ENCODE measurements at regions not wholly inside any gene's neighbourhood (a gene's known extent, or its start where the extent isn't known, plus 50 kb on each side); places are given as distances from the start of the nearest gene placed in this dataset.

- no peaks in the 10 kb centered on the region for H3K27me3 Mint-ChIP-seq
- 33% methylated on average over 1 of the region's 2 CpGs for WGBS (ENCODE audit: insufficient coverage)
Measured at GRCh38 chr7:34364130-34364529, 293.9 kb upstream of the NPSR1 start.

GRCh38 chr7:34365011-34365410, 293.0 kb upstream of the NPSR1 start:
- no CpG with 5 or more reads among the region's 1 CpG for WGBS (ENCODE audit: insufficient coverage)
- no peak overlapping the region for H3K27ac ChIP-seq (ENCODE audit: low read length)
- H3K4me3 Mint-ChIP-seq = no peak overlapping the region
- no peaks in the 10 kb centered on the region for H3K27me3 Mint-ChIP-seq
- no peak overlapping the region for H3K27ac Mint-ChIP-seq
- H3K36me3 ChIP-seq (ENCODE audit: control insufficient read depth in 2 of 2, extremely low read depth in 1 of 2, insufficient read depth in 1 of 2, low read length in 1 of 2) = no peaks in the 10 kb centered on the region
- H3K4me1 ChIP-seq (ENCODE audit: control insufficient read depth in 1 of 2, extremely low read depth in 1 of 2, insufficient read depth in 2 of 2, low read length in 2 of 2) = no peaks in the 10 kb centered on the region
- H3K4me3 ChIP-seq (ENCODE audit: control insufficient read depth in 1 of 2, extremely low read depth in 1 of 2, low read length in 1 of 2) = no peak overlapping the region
- no peak for ATAC-seq (replicated peaks in 1 of 4)
- H3K9me3 ChIP-seq = no peaks in the 10 kb centered on the region
- no peak for DNase-seq
- no peaks in the 10 kb centered on the region for H3K27me3 ChIP-seq (replicated peaks in 1 of 2; ENCODE audit: control insufficient read depth in 2 of 2, extremely low read depth in 1 of 2, insufficient read depth in 2 of 2, low read length in 1 of 2)
- H3K9me3 Mint-ChIP-seq = peaks cover 0 to 13% (median 0%) of the 10 kb centered on the region in 3 donors
- POLR2A ChIA-PET = no interaction called here
- H3K4me1 Mint-ChIP-seq = no peaks in the 10 kb centered on the region
- H3K36me3 Mint-ChIP-seq = no peaks in the 10 kb centered on the region
- CTCF ChIA-PET = no interaction called here

More at GRCh38 chr7:34364130-34364529, 293.9 kb upstream of the NPSR1 start:
- Mint-ChIP-seq H3K4me3 (no peak overlapping the region), H3K27ac (no peak overlapping the region), H3K9me3 (peaks cover 0 to 5% (median 0%) of the 10 kb centered on the region in 3 donors), H3K4me1 (no peaks in the 10 kb centered on the region), H3K36me3 (no peaks in the 10 kb centered on the region)
- no peaks in the 10 kb centered on the region for H3K27me3 ChIP-seq (replicated peaks in 1 of 2; ENCODE audit: control insufficient read depth in 2 of 2, extremely low read depth in 1 of 2, insufficient read depth in 2 of 2, low read length in 1 of 2)
- H3K36me3 ChIP-seq (ENCODE audit: control insufficient read depth in 2 of 2, extremely low read depth in 1 of 2, insufficient read depth in 1 of 2, low read length in 1 of 2) = no peaks in the 10 kb centered on the region
- no peak for ATAC-seq (replicated peaks in 1 of 4)
- no peak overlapping the region for H3K4me3 ChIP-seq (ENCODE audit: control insufficient read depth in 1 of 2, extremely low read depth in 1 of 2, low read length in 1 of 2)
- no peaks in the 10 kb centered on the region for H3K4me1 ChIP-seq (ENCODE audit: control insufficient read depth in 1 of 2, extremely low read depth in 1 of 2, insufficient read depth in 2 of 2, low read length in 2 of 2)
- DNase-seq = no peak
- ChIA-PET CTCF (interaction anchor here in 1 of 2 donors (0.6 kb wide), 1 partner anchor 68 kb away, joined by 3 read pairs; no protein-coding TSS in a partner anchor), POLR2A (no interaction called here)
- no peak overlapping the region for H3K27ac ChIP-seq (ENCODE audit: low read length)
- H3K9me3 ChIP-seq = no peaks in the 10 kb centered on the region

- Histone ChIP-seq H3K4me1 (ENCODE audit: control insufficient read depth in 1 of 2, extremely low read depth in 1 of 2, insufficient read depth in 2 of 2, low read length in 2 of 2) (no peaks in the 10 kb centered on the region), H3K27me3 (replicated peaks in 1 of 2; ENCODE audit: control insufficient read depth in 2 of 2, extremely low read depth in 1 of 2, insufficient read depth in 2 of 2, low read length in 1 of 2) (no peaks in the 10 kb centered on the region), H3K27ac (ENCODE audit: low read length) (no peak overlapping the region), H3K36me3 (ENCODE audit: control insufficient read depth in 2 of 2, extremely low read depth in 1 of 2, insufficient read depth in 1 of 2, low read length in 1 of 2) (no peaks in the 10 kb centered on the region), H3K4me3 (ENCODE audit: control insufficient read depth in 1 of 2, extremely low read depth in 1 of 2, low read length in 1 of 2) (no peak overlapping the region), H3K9me3 (no peaks in the 10 kb centered on the region)
- Mint-ChIP-seq H3K27ac (no peak overlapping the region), H3K9me3 (peaks cover 0 to 14% (median 0%) of the 10 kb centered on the region in 3 donors), H3K4me1 (no peaks in the 10 kb centered on the region), H3K36me3 (no peaks in the 10 kb centered on the region), H3K4me3 (no peak overlapping the region), H3K27me3 (no peaks in the 10 kb centered on the region)
- WGBS (ENCODE audit: insufficient coverage) = 94% methylated on average over 4 of the region's 5 CpGs
- ChIA-PET CTCF (no interaction called here), POLR2A (no interaction called here)
- no peak for DNase-seq
- ATAC-seq (replicated peaks in 1 of 4) = no peak
Measured at GRCh38 chr7:34365611-34366010, 292.4 kb upstream of the NPSR1 start.

DNA sequence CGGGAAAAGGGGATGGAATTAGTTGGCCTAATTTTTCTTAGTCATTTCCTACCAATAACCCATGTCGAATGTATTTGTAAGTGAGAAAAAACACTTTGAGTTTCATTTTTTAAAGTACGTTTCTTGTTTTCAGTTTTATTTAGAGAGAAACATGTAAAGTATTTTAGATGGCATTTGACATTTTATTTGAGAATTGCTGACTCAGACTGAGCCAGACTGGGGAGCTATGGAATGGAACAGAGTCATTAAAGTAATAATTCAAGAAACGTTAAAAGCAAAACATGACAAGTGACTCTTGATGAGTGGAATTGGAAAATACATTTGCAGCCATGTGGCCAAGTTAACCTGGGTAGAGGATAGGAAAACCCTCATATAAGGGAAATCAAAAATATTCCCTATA, 286.1 kb upstream of the NPSR1 start:
- Histone ChIP-seq H3K36me3 (ENCODE audit: control insufficient read depth in 2 of 2, extremely low read depth in 1 of 2, insufficient read depth in 1 of 2, low read length in 1 of 2) (no peaks in the 10 kb centered on the region), H3K27me3 (replicated peaks in 1 of 2; ENCODE audit: control insufficient read depth in 2 of 2, extremely low read depth in 1 of 2, insufficient read depth in 2 of 2, low read length in 1 of 2) (no peaks in the 10 kb centered on the region), H3K9me3 (no peaks in the 10 kb centered on the region), H3K4me3 (ENCODE audit: control insufficient read depth in 1 of 2, extremely low read depth in 1 of 2, low read length in 1 of 2) (no peak overlapping the region), H3K27ac (ENCODE audit: low read length) (no peak overlapping the region), H3K4me1 (ENCODE audit: control insufficient read depth in 1 of 2, extremely low read depth in 1 of 2, insufficient read depth in 2 of 2, low read length in 2 of 2) (no peaks in the 10 kb centered on the region)
- DNase-seq = no peak
- ChIA-PET CTCF (no interaction called here), POLR2A (no interaction called here)
- H3K27me3 Mint-ChIP-seq = no peaks in the 10 kb centered on the region
- no peak overlapping the region for H3K4me3 Mint-ChIP-seq
- no peaks in the 10 kb centered on the region for H3K36me3 Mint-ChIP-seq
- no peak overlapping the region for H3K27ac Mint-ChIP-seq
- WGBS (ENCODE audit: insufficient coverage) = 80% methylated on average over 1 of the region's 4 CpGs
- H3K4me1 Mint-ChIP-seq = no peaks in the 10 kb centered on the region
- peaks cover 5 to 17% (median 8%) of the 10 kb centered on the region in 3 donors for H3K9me3 Mint-ChIP-seq
- ATAC-seq (replicated peaks in 1 of 4) = no peak

GRCh38 chr7:34373940-34374339, 284.1 kb upstream of the NPSR1 start:
- Histone ChIP-seq H3K36me3 (ENCODE audit: control insufficient read depth in 2 of 2, extremely low read depth in 1 of 2, insufficient read depth in 1 of 2, low read length in 1 of 2) (no peaks in the 10 kb centered on the region), H3K4me1 (ENCODE audit: control insufficient read depth in 1 of 2, extremely low read depth in 1 of 2, insufficient read depth in 2 of 2, low read length in 2 of 2) (no peaks in the 10 kb centered on the region), H3K9me3 (no peaks in the 10 kb centered on the region), H3K4me3 (ENCODE audit: control insufficient read depth in 1 of 2, extremely low read depth in 1 of 2, low read length in 1 of 2) (no peak overlapping the region), H3K27ac (ENCODE audit: low read length) (no peak overlapping the region), H3K27me3 (replicated peaks in 1 of 2; ENCODE audit: control insufficient read depth in 2 of 2, extremely low read depth in 1 of 2, insufficient read depth in 2 of 2, low read length in 1 of 2) (no peaks in the 10 kb centered on the region)
- no peak overlapping the region for H3K27ac Mint-ChIP-seq
- no peaks in the 10 kb centered on the region for H3K27me3 Mint-ChIP-seq
- ChIA-PET POLR2A (no interaction called here), CTCF (no interaction called here)
- H3K4me1 Mint-ChIP-seq = no peaks in the 10 kb centered on the region
- H3K36me3 Mint-ChIP-seq = no peaks in the 10 kb centered on the region
- WGBS (ENCODE audit: insufficient coverage) = no CpG with 5 or more reads among the region's 1 CpG
- peaks cover 5 to 17% (median 13%) of the 10 kb centered on the region in 3 donors for H3K9me3 Mint-ChIP-seq
- ATAC-seq (replicated peaks in 1 of 4) (no peak), DNase-seq (no peak)
- no peak overlapping the region for H3K4me3 Mint-ChIP-seq

DNA sequence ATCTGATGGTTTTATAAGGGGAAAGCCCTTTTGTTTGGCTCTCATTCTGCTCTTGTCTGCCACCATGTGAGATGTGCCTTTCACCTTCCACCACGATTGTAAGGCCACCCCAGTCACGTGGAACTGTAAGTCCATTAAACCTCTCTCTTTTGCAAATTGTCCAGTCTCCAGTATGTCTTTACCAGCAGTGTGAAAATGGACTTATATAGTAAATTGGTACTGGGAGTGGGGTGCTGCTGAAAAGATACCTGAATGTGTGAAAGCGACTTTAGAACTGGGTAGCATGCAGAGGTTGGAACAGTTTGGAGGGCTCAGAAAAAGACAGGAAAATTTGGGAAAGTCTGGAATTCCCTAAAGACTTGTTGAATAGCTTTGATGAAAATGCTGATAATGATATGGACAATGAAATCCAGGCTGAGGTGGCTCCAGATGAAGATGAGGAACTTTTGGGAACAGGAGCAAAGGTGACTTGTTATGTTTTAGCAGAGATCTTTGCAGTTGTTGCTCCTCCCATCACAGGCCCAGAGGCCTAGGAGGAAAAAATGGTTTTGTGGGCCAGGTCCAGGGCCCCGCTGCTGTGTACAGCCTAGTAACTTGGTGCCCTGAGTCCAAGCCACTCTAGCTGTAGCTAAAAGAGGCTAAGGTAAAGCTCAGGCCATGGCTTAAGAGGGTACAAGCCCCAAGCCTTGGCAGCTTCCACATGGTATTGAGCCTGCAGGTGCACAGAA, 275.7 kb upstream of the NPSR1 start:
- Histone ChIP-seq H3K9me3 (peaks cover 2% of the 10 kb centered on the region), H3K27ac (ENCODE audit: low read length) (no peak overlapping the region), H3K27me3 (replicated peaks in 1 of 2; ENCODE audit: control insufficient read depth in 2 of 2, extremely low read depth in 1 of 2, insufficient read depth in 2 of 2, low read length in 1 of 2) (no peaks in the 10 kb centered on the region), H3K4me3 (ENCODE audit: control insufficient read depth in 1 of 2, extremely low read depth in 1 of 2, low read length in 1 of 2) (no peak overlapping the region), H3K36me3 (ENCODE audit: control insufficient read depth in 2 of 2, extremely low read depth in 1 of 2, insufficient read depth in 1 of 2, low read length in 1 of 2) (no peaks in the 10 kb centered on the region), H3K4me1 (ENCODE audit: control insufficient read depth in 1 of 2, extremely low read depth in 1 of 2, insufficient read depth in 2 of 2, low read length in 2 of 2) (no peaks in the 10 kb centered on the region)
- CTCF ChIA-PET = no interaction called here
- Mint-ChIP-seq H3K4me1 (no peaks in the 10 kb centered on the region), H3K4me3 (no peak overlapping the region), H3K36me3 (no peaks in the 10 kb centered on the region), H3K27me3 (no peaks in the 10 kb centered on the region), H3K27ac (no peak overlapping the region), H3K9me3 (peaks cover 13 to 19% (median 13%) of the 10 kb centered on the region in 3 donors)
- 68% methylated on average over 1 of the region's 4 CpGs for WGBS (ENCODE audit: insufficient coverage)
- POLR2A ChIA-PET = no interaction called here
- ATAC-seq (replicated peaks in 1 of 4) (no peak), DNase-seq (no peak)

- WGBS (ENCODE audit: insufficient coverage) = no CpG with 5 or more reads among the region's 1 CpG
- Histone ChIP-seq H3K36me3 (ENCODE audit: control insufficient read depth in 2 of 2, extremely low read depth in 1 of 2, insufficient read depth in 1 of 2, low read length in 1 of 2) (no peaks in the 10 kb centered on the region), H3K27ac (ENCODE audit: low read length) (no peak overlapping the region), H3K4me1 (ENCODE audit: control insufficient read depth in 1 of 2, extremely low read depth in 1 of 2, insufficient read depth in 2 of 2, low read length in 2 of 2) (no peaks in the 10 kb centered on the region), H3K27me3 (replicated peaks in 1 of 2; ENCODE audit: control insufficient read depth in 2 of 2, extremely low read depth in 1 of 2, insufficient read depth in 2 of 2, low read length in 1 of 2) (no peaks in the 10 kb centered on the region), H3K4me3 (ENCODE audit: control insufficient read depth in 1 of 2, extremely low read depth in 1 of 2, low read length in 1 of 2) (no peak overlapping the region), H3K9me3 (peaks cover 2% of the 10 kb centered on the region)
- no peaks in the 10 kb centered on the region for H3K4me1 Mint-ChIP-seq
- no peak for DNase-seq
- no peak overlapping the region for H3K4me3 Mint-ChIP-seq
- POLR2A ChIA-PET = no interaction called here
- no peaks in the 10 kb centered on the region for H3K36me3 Mint-ChIP-seq
- peaks cover 8 to 19% (median 15%) of the 10 kb centered on the region in 3 donors for H3K9me3 Mint-ChIP-seq
- CTCF ChIA-PET = no interaction called here
- H3K27me3 Mint-ChIP-seq = no peaks in the 10 kb centered on the region
- no peak overlapping the region for H3K27ac Mint-ChIP-seq
- no peak for ATAC-seq (replicated peaks in 1 of 4)
Measured at GRCh38 chr7:34385384-34385783, 272.6 kb upstream of the NPSR1 start.
